HG03066 (cell line): ENCODE measurements at regions not wholly inside any gene's neighbourhood (a gene's known extent, or its start where the extent isn't known, plus 50 kb on each side); places are given as distances from the start of the nearest gene placed in this dataset.
"Not testable (repeated sequence)": the region's sequence is repeated elsewhere in the genome, so short reads cannot be mapped to it uniquely, and the experiment has no call there.

Source experiments
- ATAC-seq: cut with Tn5 transposase; IDR thresholded peaks from one replicate; pipeline ENCODE4 v1.9.1; 2021; ENCODE audit warnings: low read depth; ENCODE audit not compliant: unreplicated experiment

GRCh38 chr14:99033951-99034350 is 238.0 kb downstream of the BCL11B start:
- ATAC-seq = no peak

- ATAC-seq = no peak
Measured at GRCh38 chr14:99034711-99035171, 237.3 kb downstream of the BCL11B start.

- ATAC-seq = no peak
Measured at GRCh38 chr14:99035268-99035667, 236.7 kb downstream of the BCL11B start.

- ATAC-seq = no peak
Measured at GRCh38 chr14:99035712-99036610, 236.0 kb downstream of the BCL11B start.

GRCh38 chr14:99036611-99037293 is 235.2 kb downstream of the BCL11B start:
- no peak for ATAC-seq

- ATAC-seq = not testable (repeated sequence)
Measured at GRCh38 chr14:99037326-99037725, 234.7 kb downstream of the BCL11B start.

GRCh38 chr14:99037777-99038430 is 234.1 kb downstream of the BCL11B start:
- ATAC-seq = no peak

GRCh38 chr14:99038431-99038820 is 233.6 kb downstream of the BCL11B start:
- no peak for ATAC-seq

- ATAC-seq = no peak
Measured at GRCh38 chr14:99039331-99040041, 232.5 kb downstream of the BCL11B start.

GRCh38 chr14:99040052-99040451 is 231.9 kb downstream of the BCL11B start:
- no peak for ATAC-seq

GRCh38 chr14:99040711-99041110 is 231.3 kb downstream of the BCL11B start:
- no peak for ATAC-seq

- ATAC-seq = no peak
Measured at GRCh38 chr14:99041141-99041819, 230.7 kb downstream of the BCL11B start.

GRCh38 chr14:99041820-99042174 is 230.2 kb downstream of the BCL11B start:
- ATAC-seq = no peak

- ATAC-seq = no peak
Measured at GRCh38 chr14:99042381-99043266, 229.4 kb downstream of the BCL11B start.

- ATAC-seq = no peak
Measured at GRCh38 chr14:99043267-99043615, 228.8 kb downstream of the BCL11B start.

- ATAC-seq = no peak
Measured at GRCh38 chr14:99043756-99044155, 228.2 kb downstream of the BCL11B start.

- no peak for ATAC-seq
Measured at GRCh38 chr14:99047441-99048031, 224.5 kb downstream of the BCL11B start.

- no peak for ATAC-seq
Measured at GRCh38 chr14:99050309-99050708, 221.7 kb downstream of the BCL11B start.

- ATAC-seq = no peak
Measured at GRCh38 chr14:99052467-99052866, 219.5 kb downstream of the BCL11B start.
